Epithelial cell of prostate (primary cell): ENCODE measurements at regions not wholly inside any gene's neighbourhood (a gene's known extent, or its start where the extent isn't known, plus 50 kb on each side); places are given as distances from the start of the nearest gene placed in this dataset.
"Not testable (repeated sequence)": the region's sequence is repeated elsewhere in the genome, so short reads cannot be mapped to it uniquely, and the experiment has no call there.

Source experiments
- DNase-seq: peaks from one replicate; pipeline ENCODE4 v3.0.0-alpha.2; 2011; ENCODE audit warnings: low read depth, low spot score
- H3K27ac ChIP-seq: fragments of 450-650 bp; 2 replicates; pipeline ENCODE4 v1.5.1; 2017; ENCODE audit warnings: mild to moderate bottlenecking

DNA sequence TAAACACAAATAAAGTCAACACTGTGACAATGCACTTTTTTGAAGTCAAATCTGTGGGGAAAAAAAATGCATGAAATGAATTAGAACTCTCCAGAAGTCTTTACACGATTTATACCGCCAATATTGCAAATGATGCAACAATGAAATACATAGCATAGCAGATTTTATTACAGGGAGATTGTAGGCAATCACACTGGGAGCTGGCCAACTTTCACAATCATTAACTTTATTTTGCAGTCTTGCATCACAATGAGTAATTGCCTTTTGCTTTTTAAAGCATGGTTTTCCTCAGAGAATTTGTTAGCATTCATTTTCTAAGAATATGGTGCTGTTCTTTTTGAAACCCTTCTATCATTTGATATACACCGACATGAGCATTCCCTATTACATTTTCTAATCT, 366.4 kb upstream of the FSIP2 start:
- DNase-seq = no peak
- H3K27ac ChIP-seq = no peak overlapping the region

DNA sequence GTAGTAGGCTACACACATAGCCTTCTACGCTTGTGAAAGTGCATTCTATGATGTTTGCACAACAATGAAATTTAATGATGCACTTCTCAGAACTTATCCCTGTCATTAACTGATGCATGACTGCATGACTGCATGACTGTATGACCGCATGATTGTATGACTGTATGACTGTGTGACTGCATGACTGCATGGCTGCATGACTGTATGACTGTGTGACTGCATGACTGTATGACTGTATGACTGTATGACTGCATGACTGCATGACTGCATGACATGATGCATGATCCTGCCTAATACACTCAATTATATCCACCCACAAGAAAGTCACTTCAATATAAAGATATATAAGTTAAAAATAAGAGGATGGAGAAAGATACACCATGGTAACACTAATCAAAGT, 365.4 kb upstream of the FSIP2 start:
- no peak overlapping the region for H3K27ac ChIP-seq
- no peak for DNase-seq

DNA sequence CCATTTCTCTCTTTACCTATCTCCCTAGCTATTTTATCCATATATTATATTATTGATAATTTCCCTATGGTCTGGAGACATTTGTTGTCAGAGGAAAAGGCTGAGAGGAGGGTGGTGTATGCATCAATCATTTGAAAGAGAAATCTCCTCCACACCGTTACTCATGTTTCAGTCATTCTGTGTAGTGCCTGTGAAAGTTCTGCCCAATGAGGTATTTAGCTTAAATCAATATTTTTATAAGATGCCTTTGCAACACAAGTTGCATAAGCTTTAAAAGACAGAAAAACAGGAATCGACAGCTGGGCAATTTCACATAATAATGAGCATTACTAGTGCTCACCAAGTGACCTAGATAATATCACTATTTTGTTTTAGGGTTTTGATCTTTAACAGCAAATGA, 363.7 kb upstream of the FSIP2 start:
- H3K27ac ChIP-seq = no peak overlapping the region
- no peak for DNase-seq

DNA sequence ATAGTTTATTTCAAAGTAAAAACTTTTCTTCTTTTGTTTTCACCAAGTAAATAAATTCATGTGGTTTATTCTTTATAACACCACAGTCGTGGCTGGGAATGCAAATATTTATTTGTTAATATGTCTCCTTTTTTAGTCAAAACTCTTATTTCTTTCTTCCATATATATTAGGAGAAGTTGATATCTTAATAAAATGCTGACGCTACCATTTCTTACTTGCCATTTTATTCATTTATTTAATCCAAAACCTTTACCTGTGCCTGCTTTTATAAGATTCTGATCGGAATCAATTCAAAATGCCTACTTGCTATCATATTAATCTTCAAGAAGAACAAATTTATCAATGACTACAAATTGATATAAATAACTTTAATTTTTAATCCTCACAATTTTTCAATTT, 362.9 kb upstream of the FSIP2 start:
- H3K27ac ChIP-seq = no peak overlapping the region
- DNase-seq = no peak

DNA sequence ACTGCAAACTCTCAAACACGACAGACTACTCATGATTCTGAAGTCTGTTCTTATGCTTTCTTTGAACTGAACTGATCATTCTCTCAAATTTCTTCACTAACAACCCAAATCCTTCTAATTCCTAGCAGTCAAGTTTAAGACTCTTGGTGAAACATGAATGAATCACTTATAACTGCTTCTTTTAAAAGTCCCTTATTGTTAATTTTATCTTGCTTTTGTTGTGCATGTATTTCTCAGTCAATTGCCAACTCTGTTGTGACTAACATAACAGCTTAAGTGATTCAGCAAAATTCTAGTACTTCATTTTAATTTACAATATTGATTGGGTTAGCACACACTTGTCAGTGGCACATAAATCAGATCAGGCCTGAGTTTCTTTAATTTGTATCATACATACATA, 357.0 kb upstream of the FSIP2 start:
- H3K27ac ChIP-seq = peak overlapping the region; percentile 3
- no peak for DNase-seq

DNA sequence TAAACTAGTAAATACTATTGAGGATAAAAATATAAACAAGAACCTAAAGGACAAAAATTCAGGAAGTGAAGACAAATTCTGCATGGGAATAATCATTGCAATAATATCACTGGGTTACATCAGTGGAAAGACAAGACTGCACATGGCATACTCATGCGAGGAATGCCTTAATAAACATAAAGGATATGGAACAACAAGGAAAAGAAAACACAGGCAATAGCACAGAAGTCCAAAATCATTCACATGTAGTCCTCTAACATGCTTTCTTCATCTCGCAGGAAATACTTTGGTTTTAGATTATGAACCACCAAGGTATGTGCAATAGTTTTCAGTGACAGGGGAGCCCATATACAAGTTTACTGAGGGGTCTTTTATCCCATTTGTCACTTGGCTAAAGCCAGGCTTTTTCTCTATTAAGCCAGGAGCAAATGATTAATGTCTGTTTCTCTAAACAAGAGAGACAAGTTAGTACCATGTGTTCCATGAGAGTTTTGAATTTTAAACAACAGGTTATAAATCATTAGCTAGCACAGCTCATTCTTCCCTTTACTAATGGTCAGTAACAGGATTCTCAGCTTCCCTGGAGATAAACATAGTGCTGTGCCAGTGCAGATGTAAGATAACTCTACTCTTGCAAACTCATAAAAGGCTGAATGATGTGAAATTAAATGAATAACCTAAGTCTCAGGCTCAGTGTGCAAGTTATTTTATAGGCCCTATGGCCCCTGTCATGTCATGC, 353.6 kb upstream of the FSIP2 start:
- peak overlapping the region; percentile 52 for H3K27ac ChIP-seq
- DNase-seq = no peak

DNA sequence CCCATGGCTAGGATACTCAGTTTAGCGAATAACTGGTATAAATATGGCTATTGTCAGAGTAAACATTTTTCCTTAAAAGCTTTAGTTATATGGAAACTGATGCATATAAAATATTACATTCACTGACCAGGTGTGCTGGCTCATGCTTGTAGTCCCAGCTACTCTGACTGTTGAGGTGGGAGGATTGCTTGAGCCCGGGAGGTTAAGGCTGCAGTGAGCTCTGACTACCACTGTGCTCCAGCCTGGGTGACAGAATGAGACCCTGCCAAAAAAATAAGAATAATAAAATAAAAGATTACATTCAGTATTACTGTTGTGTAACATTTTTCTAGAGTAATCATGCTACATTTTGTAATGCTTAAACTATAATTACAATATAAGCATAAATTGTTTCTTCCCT, 350.4 kb upstream of the FSIP2 start:
- H3K27ac ChIP-seq = no peak overlapping the region
- no peak for DNase-seq

DNA sequence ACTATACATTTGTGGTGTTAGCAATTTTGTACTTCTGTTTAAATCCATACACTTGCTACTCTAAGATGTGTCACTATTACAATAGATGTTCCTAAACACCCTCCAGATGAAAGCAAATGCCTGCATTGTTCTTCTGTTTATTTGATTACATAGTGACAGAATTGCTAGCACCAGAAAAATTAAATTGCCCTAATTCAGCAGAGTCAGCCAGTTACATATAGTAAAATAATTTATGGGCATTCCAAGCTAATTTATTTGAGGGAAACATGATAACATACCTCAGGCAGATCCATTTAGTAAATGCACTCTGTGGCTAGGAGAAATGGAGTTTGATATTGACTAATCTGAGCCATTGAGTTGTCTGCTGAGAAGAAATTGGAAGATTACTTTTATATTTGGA, 347.1 kb upstream of the FSIP2 start:
- DNase-seq = no peak
- no peak overlapping the region for H3K27ac ChIP-seq

DNA sequence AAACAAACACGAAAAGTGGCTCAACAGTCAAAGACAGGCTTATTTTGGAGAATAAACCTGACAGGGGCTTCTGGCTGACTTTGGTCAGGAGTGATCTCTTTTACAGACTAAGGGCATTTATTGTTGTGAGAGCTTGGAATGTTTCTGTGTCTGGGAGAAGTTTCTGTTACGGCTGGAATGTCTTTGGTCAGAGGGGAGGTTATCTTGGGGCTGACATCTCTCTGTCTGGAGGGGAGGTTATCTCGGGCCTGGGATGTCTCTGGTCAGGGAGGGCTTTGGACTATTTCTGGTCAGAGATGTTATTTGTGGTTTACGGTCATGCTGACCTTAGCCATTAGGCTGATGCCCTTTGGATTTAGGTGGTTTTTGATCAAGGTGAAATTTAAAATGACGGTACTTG, 345.5 kb upstream of the FSIP2 start:
- DNase-seq = no peak
- H3K27ac ChIP-seq = no peak overlapping the region

DNA sequence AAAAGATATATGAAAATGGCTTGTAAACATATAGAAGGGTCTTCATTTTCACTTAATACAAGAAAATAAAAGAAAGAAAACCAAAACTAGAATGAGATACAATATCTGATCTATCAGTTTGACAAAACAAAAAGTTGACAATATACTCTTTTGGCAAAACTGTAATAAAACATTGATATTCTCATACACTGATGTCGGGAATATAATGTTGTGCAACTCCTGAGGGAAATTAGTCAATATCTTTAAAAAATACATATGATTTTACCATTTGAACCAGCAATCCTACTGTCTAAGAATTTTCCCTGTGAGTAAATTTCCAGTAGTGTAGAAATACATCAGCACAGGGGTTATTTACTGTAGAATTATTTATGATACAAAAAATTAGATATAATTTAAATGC, 336.1 kb upstream of the FSIP2 start:
- DNase-seq = no peak
- H3K27ac ChIP-seq = no peak overlapping the region

DNA sequence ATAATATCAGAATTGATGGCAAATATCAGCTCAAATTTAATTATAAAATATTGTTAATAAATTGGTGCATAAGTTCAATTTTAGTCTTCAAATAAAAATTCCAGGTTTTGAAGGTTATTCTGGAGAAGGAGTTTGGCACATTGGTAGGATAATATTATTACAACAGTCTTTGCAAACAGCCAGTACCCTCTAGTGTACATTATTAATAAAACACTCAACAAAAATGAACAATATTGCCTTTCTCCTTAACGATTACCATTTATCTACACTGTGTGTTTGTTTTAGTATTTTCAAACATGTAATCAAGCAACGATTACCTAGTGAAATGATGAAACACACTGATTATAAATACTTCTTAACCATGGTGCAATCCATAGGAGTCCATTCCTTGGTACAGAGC, 334.0 kb upstream of the FSIP2 start:
- no peak for DNase-seq
- H3K27ac ChIP-seq = no peak overlapping the region

DNA sequence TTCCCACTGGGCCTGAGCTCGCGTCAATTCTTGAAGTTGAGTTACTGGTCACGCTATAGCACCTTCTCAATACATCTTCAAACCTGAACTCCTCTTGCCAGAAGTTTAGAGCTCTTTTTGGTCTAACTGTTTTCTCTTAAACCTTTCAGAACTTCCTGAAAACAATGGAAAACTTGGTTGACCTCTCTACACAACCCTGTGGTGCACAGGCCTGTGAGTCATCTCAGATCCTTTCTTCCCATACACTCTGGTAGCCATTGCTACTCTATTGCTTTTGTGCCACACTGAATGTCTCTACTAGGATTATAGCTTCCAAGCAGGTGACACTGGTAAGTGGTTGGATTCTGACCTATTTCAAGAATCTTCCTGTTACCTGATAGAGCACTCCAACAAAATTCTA, 321.5 kb upstream of the FSIP2 start:
- no peak overlapping the region for H3K27ac ChIP-seq
- no peak for DNase-seq

DNA sequence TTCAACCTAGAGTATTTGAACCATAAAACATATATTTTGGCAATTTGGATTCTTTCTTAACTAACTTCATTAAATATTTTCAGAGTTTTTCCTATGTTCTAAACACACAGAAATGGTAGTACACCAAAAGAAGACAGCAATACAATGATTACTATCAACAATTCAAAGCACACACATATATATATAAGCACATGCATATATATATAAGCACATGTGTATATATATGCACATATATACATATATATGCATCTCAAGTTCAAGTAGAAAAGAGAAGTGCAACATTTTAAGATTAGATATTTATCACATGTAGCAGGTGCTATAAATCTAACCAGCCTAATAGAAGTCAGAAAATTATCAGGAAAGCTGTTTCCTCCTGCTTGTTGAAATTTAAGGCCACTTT, 320.9 kb upstream of the FSIP2 start:
- no peak for DNase-seq
- no peak overlapping the region for H3K27ac ChIP-seq

DNA sequence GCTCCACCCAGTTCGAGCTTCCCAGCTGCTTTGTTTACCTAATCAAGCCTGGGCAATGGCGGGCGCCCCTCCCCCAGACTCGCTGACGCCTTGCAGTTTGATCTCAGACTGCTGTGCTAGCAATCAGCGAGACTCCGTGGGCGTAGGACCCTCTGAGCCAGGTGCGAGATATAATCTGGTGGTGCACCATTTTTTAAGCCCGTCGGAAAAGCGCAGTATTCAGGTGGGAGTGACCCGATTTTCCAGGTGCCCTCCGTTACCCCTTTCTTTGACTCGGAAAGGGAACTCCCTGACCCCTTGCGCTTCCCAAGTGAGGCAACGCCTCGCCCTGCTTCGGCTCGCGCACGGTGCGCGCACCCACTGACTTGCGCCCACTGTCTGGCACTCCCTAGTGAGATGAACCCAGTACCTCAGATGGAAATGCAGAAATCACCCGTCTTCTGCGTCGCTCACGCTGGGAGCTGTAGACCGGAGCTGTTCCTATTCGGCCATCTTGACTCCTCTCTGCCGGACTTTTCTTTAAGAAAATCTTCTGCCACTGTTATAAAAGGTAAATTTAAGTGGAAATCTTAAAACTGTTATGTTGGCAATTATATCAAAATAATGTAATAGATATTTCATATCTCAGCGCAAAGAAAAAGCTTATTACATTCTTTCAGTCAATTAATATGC, 313.5 kb upstream of the FSIP2 start:
- DNase-seq = not testable (repeated sequence)
- H3K27ac ChIP-seq = peak overlapping the region; percentile 11

DNA sequence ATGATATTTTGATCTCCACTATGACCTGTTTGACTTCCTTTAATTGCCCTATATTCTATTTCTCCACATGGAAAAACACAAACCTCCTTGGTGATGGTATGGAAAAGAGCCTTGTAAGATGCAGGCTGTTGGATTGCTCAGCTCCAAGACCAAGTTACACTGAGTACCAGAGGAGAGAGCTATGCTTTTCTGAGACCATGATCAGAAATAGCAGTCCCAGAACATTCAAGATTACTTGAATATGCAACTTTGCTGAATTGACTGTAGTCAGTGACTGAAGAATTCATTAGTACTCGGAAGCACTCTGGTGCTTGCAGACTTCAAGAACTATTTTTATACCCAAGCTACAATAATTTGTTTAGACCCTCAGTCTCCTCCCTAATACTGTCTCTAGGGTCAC, 310.6 kb upstream of the FSIP2 start:
- no peak for DNase-seq
- no peak overlapping the region for H3K27ac ChIP-seq

DNA sequence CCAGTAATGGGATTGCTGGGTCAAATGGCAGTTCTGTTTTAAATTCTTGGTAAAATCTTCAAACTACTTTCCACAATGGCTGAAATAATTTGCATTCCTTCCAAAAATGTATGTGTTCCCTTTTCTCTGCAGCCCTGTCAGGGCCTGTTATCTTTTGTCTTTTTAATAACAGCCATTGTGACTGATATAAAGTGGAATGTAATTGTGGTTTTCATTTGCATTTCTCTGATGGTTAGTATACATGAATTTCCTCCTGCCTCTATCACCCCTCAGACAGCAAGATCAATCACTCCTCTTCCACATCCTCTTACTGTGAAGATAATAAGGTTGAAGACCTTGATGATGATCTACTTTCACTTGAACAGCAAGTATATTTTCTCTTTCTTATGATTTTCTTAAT, 304.8 kb upstream of the FSIP2 start:
- DNase-seq = no peak
- peak overlapping the region; percentile 33 for H3K27ac ChIP-seq

DNA sequence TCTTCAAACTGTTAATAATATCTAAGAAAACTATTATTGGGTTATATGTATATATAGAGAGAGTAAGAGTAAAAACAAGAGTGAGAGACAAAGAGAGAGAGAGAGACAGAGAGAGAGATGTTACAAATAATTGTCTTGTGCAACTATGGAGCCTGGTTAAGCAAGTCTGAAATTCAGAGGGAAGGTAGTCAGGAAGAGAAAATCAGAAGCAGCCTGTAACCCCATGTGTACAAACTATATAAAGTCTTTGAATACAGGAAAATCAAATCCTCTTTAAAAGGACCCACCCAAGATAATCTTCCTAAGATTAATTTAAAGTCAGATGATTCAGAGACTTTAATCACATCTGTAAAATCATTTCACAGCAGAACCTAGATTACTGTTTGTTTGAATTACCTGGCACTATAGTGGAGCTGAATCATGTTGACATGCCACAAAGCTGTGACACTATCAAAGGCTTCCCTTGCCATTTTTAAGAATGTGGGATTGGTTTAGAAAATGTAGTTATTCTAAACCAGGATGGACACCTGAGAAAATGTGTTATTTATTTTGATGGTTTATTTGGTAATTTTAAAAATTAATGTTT, 301.7 kb upstream of the FSIP2 start:
- peak overlapping the region; percentile 10 for H3K27ac ChIP-seq
- no peak for DNase-seq

DNA sequence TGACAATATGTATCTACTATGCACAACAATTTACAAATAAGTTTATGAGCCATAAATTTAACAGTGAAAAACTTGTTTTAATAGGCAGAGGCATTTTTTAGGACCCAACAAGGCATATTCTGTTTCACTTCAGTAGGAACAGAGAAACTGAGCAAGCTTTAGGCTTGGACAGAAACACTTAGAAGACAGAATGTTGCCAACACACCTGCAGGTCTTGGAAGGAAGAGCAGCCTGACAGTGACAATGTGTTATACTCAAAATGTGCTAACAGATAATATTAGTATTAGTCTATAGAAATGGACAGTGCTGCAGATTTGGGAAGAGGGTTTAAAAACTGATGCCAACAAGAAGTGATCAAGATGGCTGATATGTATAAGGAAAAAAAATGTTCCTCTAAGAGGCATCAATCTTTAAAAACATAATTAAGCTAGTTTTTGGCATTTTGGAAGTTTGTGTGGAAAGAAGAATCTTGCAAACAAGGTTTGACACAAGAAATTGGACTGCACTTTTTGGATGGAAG, 297.1 kb upstream of the FSIP2 start:
- DNase-seq = no peak
- no peak overlapping the region for H3K27ac ChIP-seq

DNA sequence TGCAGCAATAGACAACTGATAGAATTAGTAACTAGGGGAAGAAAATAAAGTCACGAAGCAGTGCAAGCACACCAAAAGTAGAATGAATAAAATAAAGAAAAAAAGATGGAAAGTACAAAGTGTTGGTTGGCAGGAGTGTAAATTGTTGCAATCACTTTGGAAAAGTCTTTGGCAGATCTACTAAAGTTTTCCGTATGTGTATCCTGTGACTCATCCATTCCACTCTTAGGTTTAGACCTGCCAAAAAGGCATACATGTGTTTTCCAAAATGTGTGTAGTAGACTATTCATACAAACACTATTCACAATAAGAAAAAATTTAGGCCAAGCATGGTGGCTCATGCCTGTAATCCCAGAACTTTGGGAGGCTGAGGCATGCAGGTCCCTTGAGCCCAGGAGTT, 282.1 kb upstream of the FSIP2 start:
- H3K27ac ChIP-seq = no peak overlapping the region
- DNase-seq = peak; percentile 18

DNA sequence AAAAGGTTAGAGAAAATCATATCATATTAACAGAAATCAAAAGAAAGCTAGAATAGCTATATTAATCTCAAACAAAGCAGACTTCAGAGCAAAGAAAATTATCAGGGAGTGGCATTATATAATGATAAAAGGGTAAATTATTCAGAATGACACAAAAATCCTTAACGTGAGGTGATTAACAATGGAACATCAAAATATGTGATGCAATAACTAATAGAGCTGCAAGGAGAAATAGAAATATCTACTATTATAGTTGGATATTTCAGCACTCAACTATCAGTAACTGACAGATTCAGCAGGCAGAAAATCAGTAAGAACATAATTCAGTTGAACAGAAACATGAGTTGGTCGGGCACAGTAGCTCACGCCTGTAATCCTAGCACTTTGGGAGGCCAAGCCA, 275.1 kb upstream of the FSIP2 start:
- no peak overlapping the region for H3K27ac ChIP-seq
- DNase-seq = no peak

DNA sequence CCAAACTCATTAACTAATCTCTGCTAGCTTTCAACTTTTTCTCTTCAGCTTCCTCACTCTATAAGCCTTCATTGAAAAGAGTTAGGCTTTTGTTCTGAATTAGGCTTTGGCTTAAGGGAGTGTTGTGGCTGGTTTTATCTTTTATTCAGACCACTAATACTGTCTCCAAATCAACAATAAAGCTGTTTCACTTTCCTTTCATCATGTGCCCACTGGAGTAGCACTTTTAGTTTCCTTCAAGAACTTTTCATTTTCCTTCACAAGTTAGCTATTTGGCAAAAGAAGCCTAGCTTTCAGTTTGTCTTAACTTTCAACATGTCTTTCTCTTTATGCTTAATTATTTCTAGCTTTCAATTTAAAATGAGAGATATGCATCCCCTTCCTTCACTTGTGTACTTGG, 271.7 kb upstream of the FSIP2 start:
- no peak for DNase-seq
- no peak overlapping the region for H3K27ac ChIP-seq

DNA sequence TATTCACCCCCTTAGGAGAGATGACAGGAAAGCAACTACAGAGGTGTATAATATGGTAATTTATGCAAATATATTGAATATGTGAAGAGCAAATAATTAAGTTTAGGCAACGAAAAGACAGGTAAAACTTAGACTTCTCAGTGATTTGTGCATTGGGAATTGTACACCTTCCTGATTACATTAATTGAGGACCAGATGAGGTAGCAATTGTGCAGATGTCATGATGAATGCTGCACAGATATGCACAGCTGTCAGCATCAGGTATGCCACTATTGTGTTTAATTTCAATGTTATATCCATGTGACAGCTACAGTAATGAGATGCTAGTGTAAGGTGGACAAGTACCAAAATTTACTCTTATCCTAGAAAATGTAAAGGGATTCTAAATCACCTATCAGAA, 267.2 kb upstream of the FSIP2 start:
- no peak overlapping the region for H3K27ac ChIP-seq
- no peak for DNase-seq
